HG03520 (cell line): ENCODE measurements at regions not wholly inside any gene's neighbourhood (a gene's known extent, or its start where the extent isn't known, plus 50 kb on each side); places are given as distances from the start of the nearest gene placed in this dataset.

Experiments used
- ATAC-seq: cut with Tn5 transposase; IDR thresholded peaks from one replicate; pipeline ENCODE4 v1.9.1; 2021; ENCODE audit warnings: mild to moderate bottlenecking, moderate library complexity; ENCODE audit not compliant: unreplicated experiment

GRCh38 chr12:118467641-118468305 is 91.4 kb downstream of the SUDS3 start:
- ATAC-seq: no peak

- no peak for ATAC-seq
These were observed 96.6 kb downstream of the SUDS3 start for GRCh38 chr12:118472940-118473339.

- ATAC-seq: no peak
These were observed 103.9 kb downstream of the SUDS3 start for GRCh38 chr12:118480235-118480634.

GRCh38 chr12:118488034-118488433 is 111.7 kb downstream of the SUDS3 start:
- ATAC-seq: no peak

- ATAC-seq: no peak
These were observed 117.6 kb downstream of the SUDS3 start for GRCh38 chr12:118493962-118494361.

GRCh38 chr12:118494776-118495175 is 118.4 kb downstream of the SUDS3 start:
- ATAC-seq: no peak

- ATAC-seq: no peak
These were observed 118.9 kb downstream of the SUDS3 start for GRCh38 chr12:118495296-118495695.

GRCh38 chr12:118498171-118498570 is 121.8 kb downstream of the SUDS3 start:
- no peak for ATAC-seq

GRCh38 chr12:118500299-118500698 is 123.9 kb downstream of the SUDS3 start:
- ATAC-seq: no peak

- ATAC-seq: no peak
These were observed 125.1 kb downstream of the SUDS3 start for GRCh38 chr12:118501489-118501888.

GRCh38 chr12:118503476-118503875 is 127.1 kb downstream of the SUDS3 start:
- no peak for ATAC-seq

- ATAC-seq: no peak
These were observed 136.3 kb downstream of the SUDS3 start for GRCh38 chr12:118512669-118513068.

- no peak for ATAC-seq
These were observed 137.3 kb downstream of the SUDS3 start for GRCh38 chr12:118513611-118514010.

- no peak for ATAC-seq
These were observed 137.9 kb downstream of the SUDS3 start for GRCh38 chr12:118514297-118514696.

- no peak for ATAC-seq
These were observed 144.1 kb downstream of the SUDS3 start for GRCh38 chr12:118520214-118521035.

- no peak for ATAC-seq
These were observed 144.6 kb downstream of the SUDS3 start for GRCh38 chr12:118521036-118521370.

GRCh38 chr12:118524446-118524845 is 148.1 kb downstream of the SUDS3 start:
- ATAC-seq: no peak

- ATAC-seq: no peak
These were observed 148.9 kb downstream of the SUDS3 start for GRCh38 chr12:118525216-118525615.

- ATAC-seq: no peak
These were observed 150.1 kb downstream of the SUDS3 start for GRCh38 chr12:118526255-118527095.

- ATAC-seq: no peak
These were observed 151.0 kb downstream of the SUDS3 start for GRCh38 chr12:118527310-118527709.

GRCh38 chr12:118528625-118529024 is 152.3 kb downstream of the SUDS3 start:
- ATAC-seq: no peak

GRCh38 chr12:118534003-118534402 is 157.6 kb downstream of the SUDS3 start:
- ATAC-seq: no peak
